ENCODE measurements at regions not wholly inside any gene's neighbourhood (a gene's known extent, or its start where the extent isn't known, plus 50 kb on each side); places are given as distances from the start of the nearest gene placed in this dataset.

DNA sequence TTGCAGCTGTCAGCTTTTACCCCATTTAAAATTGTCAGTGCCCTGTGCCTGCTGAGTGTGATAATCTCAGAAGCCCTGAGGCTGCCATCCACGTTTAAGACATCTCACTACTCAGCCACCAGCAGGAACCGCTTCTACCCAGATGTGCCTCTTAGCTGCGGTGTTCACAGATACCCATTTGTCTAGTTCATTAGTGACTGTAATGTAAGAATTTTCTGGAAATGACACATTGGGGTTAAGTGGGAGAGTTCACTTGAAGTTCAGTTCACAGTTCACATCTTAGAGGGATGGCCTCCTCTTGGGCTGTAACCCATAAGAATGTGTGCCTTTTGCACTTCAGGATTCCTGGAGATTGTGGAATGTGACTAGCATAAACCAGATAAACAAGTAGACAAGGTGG lies 477.7 kb downstream of the BTBD3 start:
- DNase-seq (ENCODE audit: extremely low read depth, insufficient read length) = no peak
- no peak overlapping the region for H3K4me3 ChIP-seq (replicated peaks; ENCODE audit: low read depth, low read length)
- no peaks in the 10 kb centered on the region for H3K36me3 ChIP-seq (ENCODE audit: control insufficient read depth, insufficient read depth, low read length)
- no peaks in the 10 kb centered on the region for H3K27me3 ChIP-seq (replicated peaks; ENCODE audit: control insufficient read depth, insufficient read depth, low read length)
- TF ChIP-seq, protein P1, sequence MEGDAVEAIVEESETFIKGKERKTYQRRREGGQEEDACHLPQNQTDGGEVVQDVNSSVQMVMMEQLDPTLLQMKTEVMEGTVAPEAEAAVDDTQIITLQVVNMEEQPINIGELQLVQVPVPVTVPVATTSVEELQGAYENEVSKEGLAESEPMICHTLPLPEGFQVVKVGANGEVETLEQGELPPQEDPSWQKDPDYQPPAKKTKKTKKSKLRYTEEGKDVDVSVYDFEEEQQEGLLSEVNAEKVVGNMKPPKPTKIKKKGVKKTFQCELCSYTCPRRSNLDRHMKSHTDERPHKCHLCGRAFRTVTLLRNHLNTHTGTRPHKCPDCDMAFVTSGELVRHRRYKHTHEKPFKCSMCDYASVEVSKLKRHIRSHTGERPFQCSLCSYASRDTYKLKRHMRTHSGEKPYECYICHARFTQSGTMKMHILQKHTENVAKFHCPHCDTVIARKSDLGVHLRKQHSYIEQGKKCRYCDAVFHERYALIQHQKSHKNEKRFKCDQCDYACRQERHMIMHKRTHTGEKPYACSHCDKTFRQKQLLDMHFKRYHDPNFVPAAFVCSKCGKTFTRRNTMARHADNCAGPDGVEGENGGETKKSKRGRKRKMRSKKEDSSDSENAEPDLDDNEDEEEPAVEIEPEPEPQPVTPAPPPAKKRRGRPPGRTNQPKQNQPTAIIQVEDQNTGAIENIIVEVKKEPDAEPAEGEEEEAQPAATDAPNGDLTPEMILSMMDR (IDR thresholded peaks at IDR 0.05; ENCODE audit: insufficient read depth, low read length, poor library complexity, severe bottlenecking) = no peak

DNA sequence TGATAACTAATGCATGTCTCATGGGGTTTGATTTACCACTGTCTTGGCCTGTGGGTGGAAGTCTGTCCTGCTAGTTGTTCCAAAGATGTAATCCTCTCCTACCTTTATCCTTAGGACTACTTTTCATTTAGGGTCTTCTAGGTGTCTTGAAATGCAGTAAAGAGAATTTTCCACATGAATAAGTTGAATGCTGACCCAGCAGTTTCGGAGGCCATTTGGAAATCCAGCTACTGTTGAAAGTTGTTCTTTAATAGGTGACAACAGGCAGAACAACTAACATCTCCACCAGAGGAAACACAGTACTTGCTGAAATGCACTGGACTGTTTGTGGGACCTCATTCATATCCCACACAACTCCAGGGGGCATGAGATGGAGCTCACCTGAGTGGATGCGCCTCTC lies 478.1 kb downstream of the BTBD3 start:
- Histone ChIP-seq H3K36me3 (ENCODE audit: control insufficient read depth, insufficient read depth, low read length) (no peaks in the 10 kb centered on the region), H3K4me3 (replicated peaks; ENCODE audit: low read depth, low read length) (no peak overlapping the region), H3K27me3 (replicated peaks; ENCODE audit: control insufficient read depth, insufficient read depth, low read length) (no peaks in the 10 kb centered on the region)
- no peak for DNase-seq (ENCODE audit: extremely low read depth, insufficient read length)
- TF ChIP-seq, protein P1 (IDR thresholded peaks at IDR 0.05; ENCODE audit: insufficient read depth, low read length, poor library complexity, severe bottlenecking) = no peak

DNA sequence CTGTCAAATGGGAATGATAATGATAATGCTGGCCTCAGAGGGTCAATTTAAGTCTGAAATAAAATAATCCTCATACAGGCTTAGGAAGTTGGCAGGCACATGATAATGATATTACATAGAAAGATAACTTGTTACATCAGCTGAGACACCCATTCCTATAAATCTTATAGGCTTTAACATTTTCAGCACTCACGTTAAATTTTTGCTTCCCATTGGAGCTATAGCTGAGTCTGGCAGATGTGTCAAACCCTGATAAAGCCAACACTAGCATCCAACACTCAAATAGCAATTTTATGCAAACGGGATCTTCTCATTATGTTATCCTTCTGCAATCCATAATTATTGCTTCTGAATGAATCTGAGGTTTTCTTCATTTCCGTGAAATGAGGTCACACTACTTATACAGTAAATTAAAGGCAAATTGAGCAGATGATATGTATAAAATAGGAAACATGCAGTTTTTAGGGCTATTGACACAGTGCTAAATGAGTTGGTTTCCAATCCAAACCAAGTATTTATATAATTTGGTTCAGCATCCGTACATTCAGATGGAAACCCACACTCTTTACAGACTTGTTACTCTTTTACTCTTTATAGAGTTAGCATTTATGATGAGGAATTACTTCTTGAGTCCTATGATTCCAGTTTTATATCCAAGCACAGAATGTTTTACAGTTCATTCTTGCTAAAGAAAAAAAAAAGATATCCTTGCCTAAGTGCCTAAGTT lies 481.6 kb downstream of the BTBD3 start:
- Histone ChIP-seq H3K4me3 (replicated peaks; ENCODE audit: low read depth, low read length) (no peak overlapping the region), H3K36me3 (ENCODE audit: control insufficient read depth, insufficient read depth, low read length) (no peaks in the 10 kb centered on the region), H3K27me3 (replicated peaks; ENCODE audit: control insufficient read depth, insufficient read depth, low read length) (no peaks in the 10 kb centered on the region)
- DNase-seq (ENCODE audit: extremely low read depth, insufficient read length) = no peak
- TF ChIP-seq, protein P1 (IDR thresholded peaks at IDR 0.05; ENCODE audit: insufficient read depth, low read length, poor library complexity, severe bottlenecking) = no peak

DNA sequence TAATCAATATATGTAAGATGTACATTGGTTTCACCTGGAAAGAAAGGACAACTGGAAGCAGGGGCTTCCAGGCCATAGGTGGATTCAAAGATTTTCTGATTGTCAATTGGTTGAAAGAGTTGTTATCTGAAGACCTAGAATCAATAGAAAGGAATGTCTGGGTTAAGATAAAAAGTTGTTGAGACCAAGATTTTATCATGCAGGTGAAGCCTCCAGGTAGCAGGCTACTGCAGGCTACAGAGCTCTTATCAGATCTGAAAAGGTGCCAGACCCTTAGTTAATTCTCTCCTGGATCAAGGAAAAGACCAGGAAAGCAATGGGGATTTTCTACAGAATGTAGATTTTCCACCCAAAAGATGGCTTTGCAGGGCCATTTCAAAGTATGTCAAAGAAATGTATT lies 487.2 kb downstream of the BTBD3 start:
- Histone ChIP-seq H3K27me3 (replicated peaks; ENCODE audit: control insufficient read depth, insufficient read depth, low read length) (no peaks in the 10 kb centered on the region), H3K4me3 (replicated peaks; ENCODE audit: low read depth, low read length) (no peak overlapping the region), H3K36me3 (ENCODE audit: control insufficient read depth, insufficient read depth, low read length) (no peaks in the 10 kb centered on the region)
- no peak for DNase-seq (ENCODE audit: extremely low read depth, insufficient read length)
- TF ChIP-seq, protein P1 (IDR thresholded peaks at IDR 0.05; ENCODE audit: insufficient read depth, low read length, poor library complexity, severe bottlenecking) = no peak

DNA sequence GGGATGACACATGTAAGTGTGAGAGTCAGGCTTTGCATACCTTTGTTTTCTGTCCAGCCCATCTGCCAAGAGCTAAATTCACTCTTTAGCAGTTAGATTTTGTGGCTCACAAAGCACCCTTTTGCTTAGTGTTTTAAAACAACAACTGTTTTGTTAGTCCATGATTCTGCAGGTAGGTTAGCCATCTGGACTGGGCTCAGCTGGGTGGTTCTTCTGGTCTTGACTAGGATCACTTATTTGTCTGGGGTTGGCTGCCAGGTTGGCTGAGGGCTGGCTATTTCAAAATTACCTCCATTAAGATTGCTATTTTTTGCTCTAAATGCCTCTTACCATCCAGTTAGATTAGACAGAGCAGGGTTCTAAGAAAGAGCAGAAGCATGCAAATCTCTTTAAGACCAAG lies 489.3 kb downstream of the BTBD3 start:
- Histone ChIP-seq H3K4me3 (replicated peaks; ENCODE audit: low read depth, low read length) (no peak overlapping the region), H3K27me3 (replicated peaks; ENCODE audit: control insufficient read depth, insufficient read depth, low read length) (no peaks in the 10 kb centered on the region), H3K36me3 (ENCODE audit: control insufficient read depth, insufficient read depth, low read length) (no peaks in the 10 kb centered on the region)
- TF ChIP-seq, protein P1 (IDR thresholded peaks at IDR 0.05; ENCODE audit: insufficient read depth, low read length, poor library complexity, severe bottlenecking) = no peak
- DNase-seq (ENCODE audit: extremely low read depth, insufficient read length) = no peak

DNA sequence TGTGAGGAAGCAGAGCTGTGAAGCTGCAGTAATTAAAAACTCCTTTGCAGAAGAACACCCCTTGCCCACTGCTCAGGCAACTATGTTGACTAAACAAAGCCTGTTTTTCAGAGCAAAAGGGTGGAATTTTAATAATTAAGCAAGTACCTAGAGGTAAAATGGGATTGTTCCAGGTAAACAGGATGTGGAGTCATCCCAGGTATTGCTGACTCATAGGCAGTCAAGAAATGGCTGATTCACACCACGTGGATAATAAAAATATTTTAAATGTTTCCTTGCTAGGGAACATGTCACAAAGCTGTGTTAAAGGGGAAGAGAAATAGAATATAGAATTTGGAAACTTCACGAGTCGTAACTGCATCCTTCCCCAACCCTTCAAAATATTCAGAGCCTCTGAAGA lies 491.8 kb downstream of the BTBD3 start:
- no peaks in the 10 kb centered on the region for H3K27me3 ChIP-seq (replicated peaks; ENCODE audit: control insufficient read depth, insufficient read depth, low read length)
- no peaks in the 10 kb centered on the region for H3K36me3 ChIP-seq (ENCODE audit: control insufficient read depth, insufficient read depth, low read length)
- TF ChIP-seq, protein P1 (IDR thresholded peaks at IDR 0.05; ENCODE audit: insufficient read depth, low read length, poor library complexity, severe bottlenecking) = no peak
- no peak for DNase-seq (ENCODE audit: extremely low read depth, insufficient read length)
- no peak overlapping the region for H3K4me3 ChIP-seq (replicated peaks; ENCODE audit: low read depth, low read length)

Data from GM06990 (cell line).